HepG2 (cell line): ENCODE measurements at regions not wholly inside any gene's neighbourhood (a gene's known extent, or its start where the extent isn't known, plus 50 kb on each side); places are given as distances from the start of the nearest gene placed in this dataset.

Experiments
- ATAC-seq: fragments of 200-7000 bp; cut with Tn5 transposase; 3 replicates; pipeline ENCODE4 v1.9.1; 2020; ENCODE audit warnings: mild to moderate bottlenecking, moderate library complexity
- BruUV-seq: library from RNA; stranded (reverse); fragments of 400-500 nt; replicated peaks from 2 replicates; lab custom pipeline; 2021; lab: Mats Ljungman, UMichigan
- CTCF ChIA-PET: fragments of 300-600 bp; formaldehyde crosslinking; extraction: SDS; loops from one replicate; lab custom pipeline; 2021; ENCODE audit warnings: low total read pairs, inconsistent platforms, low intra/inter-chr PET ratio; lab: Yijun Ruan, JAX
- POLR2A ChIA-PET: fragments of 350-600 bp; sonication (Branson Sonifier 250); formaldehyde crosslinking; loops from one replicate; lab custom pipeline; 2020; ENCODE audit warnings: antibody characterized with exemption, inconsistent platforms; lab: Yijun Ruan, JAX
- DNase-seq: peaks from one replicate; pipeline ENCODE4 v3.0.0-alpha.2; 2015; ENCODE audit warnings: low spot score
- FAIRE-seq: peaks from 3 replicates; lab custom pipeline; 2011; peaks lifted over from hg19 to GRCh38; lab: Jason Lieb, UNC
- H2AFZ ChIP-seq: one replicate; pipeline ENCODE4 v1.6.1; 2011; ENCODE audit warnings: low read length, inconsistent platforms
- H3K27ac ChIP-seq: fragments of 300-600 bp; 3 replicates; pipeline ENCODE4 v1.8.0; 2011; ENCODE audit warnings: mixed run types, mild to moderate bottlenecking, mixed read lengths, low read length, inconsistent platforms; ENCODE audit not compliant: insufficient read depth; ENCODE audit errors: extremely low read length
- H3K27me3 ChIP-seq, 2 experiments: fragments of 200-600 bp in 1 of 2; 2 replicates in 1 of 2; 3 replicates in 1 of 2; pipeline versions ENCODE4 v1.6.0 to v1.8.0; 2011; ENCODE audit warnings: low read length in 2 of 2, mild to moderate bottlenecking in 2 of 2, moderate library complexity in 2 of 2, inconsistent platforms in 1 of 2; ENCODE audit not compliant: insufficient read depth in 2 of 2, control insufficient read depth in 1 of 2
- H3K36me3 ChIP-seq, 2 experiments: fragments of 200-600 bp in 1 of 2; replicated peaks in 1 of 2; 2 replicates in 1 of 2; 3 replicates in 1 of 2; pipeline versions ENCODE4 v1.5.1 to v1.8.0; 2011; ENCODE audit warnings: low read length in 2 of 2, inconsistent platforms in 1 of 2; ENCODE audit not compliant: insufficient read depth in 2 of 2, control insufficient read depth in 1 of 2
- H3K4me1 ChIP-seq: 2 replicates; pipeline ENCODE4 v1.5.1; 2012; ENCODE audit warnings: low read length, inconsistent platforms; ENCODE audit not compliant: insufficient read depth
- H3K4me2 ChIP-seq: 2 replicates; pipeline ENCODE4 v1.6.0; 2011; ENCODE audit warnings: low read depth, low read length, inconsistent platforms
- H3K4me3 ChIP-seq, 3 experiments: fragments of 200-600 bp in 1 of 3; sonication (generic), shearing (Covaris generic) in 1 of 3; replicated peaks in 1 of 3; 2 replicates each; pipeline ENCODE4 v1.5.1; 2011 to 2016; ENCODE audit warnings: low read length in 3 of 3, inconsistent platforms in 2 of 3, low read depth in 2 of 3, mild to moderate bottlenecking in 2 of 3, control low read depth in 1 of 3, mixed read lengths in 1 of 3; ENCODE audit not compliant: insufficient read depth in 1 of 3
- H3K79me2 ChIP-seq: one replicate; pipeline ENCODE4 v1.6.1; 2011; ENCODE audit warnings: low read length, inconsistent platforms; ENCODE audit not compliant: insufficient read depth
- H3K9ac ChIP-seq: 2 replicates; pipeline ENCODE4 v1.6.0; 2011; ENCODE audit warnings: mild to moderate bottlenecking, low read depth, low read length, inconsistent platforms; ENCODE audit not compliant: insufficient read depth
- H3K9me3 ChIP-seq: 2 replicates; pipeline ENCODE4 v1.5.1; 2012; ENCODE audit warnings: mild to moderate bottlenecking, low read length
- H4K20me1 ChIP-seq: 2 replicates; pipeline ENCODE4 v1.6.0; 2011; ENCODE audit warnings: inconsistent platforms, mild to moderate bottlenecking, low read length, moderate library complexity; ENCODE audit not compliant: insufficient read depth
- ASH2L ChIP-seq: fragments of 300-600, 200-600 bp; sonication (generic); IDR thresholded peaks from 2 replicates; pipeline ENCODE4 v1.7.0; 2017; ENCODE audit warnings: low read depth, mild to moderate bottlenecking, moderate library complexity, mixed read lengths, low read length; ENCODE audit not compliant: insufficient read length
- ATF5 ChIP-seq: sonication (generic); formaldehyde crosslinking; IDR thresholded peaks from 2 replicates; pipeline ENCODE4 v1.4.0; 2020; ENCODE audit warnings: mild to moderate bottlenecking, low read depth, missing genetic modification reagents
- CCDC6 ChIP-seq: sonication (generic); formaldehyde crosslinking; IDR thresholded peaks from 2 replicates; pipeline ENCODE4 v1.8.1; 2022; ENCODE audit warnings: mild to moderate bottlenecking, missing genetic modification reagents, moderate library complexity
- CREM ChIP-seq, 2 experiments: sonication (generic) in 1 of 2; formaldehyde crosslinking in 1 of 2; IDR thresholded peaks; 2 replicates each; pipeline versions ENCODE4 v1.4.0 to v1.6.1; 2016 to 2020; ENCODE audit warnings: antibody characterized with exemption in 1 of 2, mild to moderate bottlenecking in 1 of 2, missing genetic modification reagents in 1 of 2
- EED ChIP-seq: sonication (generic); formaldehyde crosslinking; IDR thresholded peaks from 2 replicates; pipeline ENCODE4 v1.5.0; 2020; ENCODE audit warnings: mild to moderate bottlenecking, missing genetic modification reagents
- FIP1L1 ChIP-seq: fragments of 200-400 bp; formaldehyde crosslinking; IDR thresholded peaks from 2 replicates; pipeline ENCODE4 v1.6.1; 2018; ENCODE audit warnings: low read depth, mild to moderate bottlenecking, low read length, moderate library complexity, borderline replicate concordance; ENCODE audit not compliant: insufficient read depth
- KDM4B ChIP-seq: sonication (generic); formaldehyde crosslinking; IDR thresholded peaks from 2 replicates; pipeline ENCODE4 v1.4.0; 2020; ENCODE audit warnings: missing genetic modification reagents
- MED8 ChIP-seq: sonication (generic); formaldehyde crosslinking; IDR thresholded peaks from 2 replicates; pipeline ENCODE4 v1.8.1; 2023; ENCODE audit warnings: mild to moderate bottlenecking, missing genetic modification reagents; ENCODE audit not compliant: insufficient replicate concordance
- MTA1 ChIP-seq: sonication (generic); formaldehyde crosslinking; IDR thresholded peaks from 2 replicates; pipeline ENCODE4 v1.4.0; 2020; ENCODE audit warnings: missing genetic modification reagents, mild to moderate bottlenecking, borderline replicate concordance
- SIN3A ChIP-seq: IDR thresholded peaks from 2 replicates; pipeline ENCODE4 v1.6.1; 2011; ENCODE audit warnings: low read depth, mild to moderate bottlenecking, control low read depth, low read length, borderline replicate concordance
- XBP1 ChIP-seq: sonication (generic); formaldehyde crosslinking; IDR thresholded peaks from 2 replicates; pipeline ENCODE4 v1.5.0; 2020; ENCODE audit warnings: missing genetic modification reagents
- ZFP82 ChIP-seq: sonication (generic); formaldehyde crosslinking; IDR thresholded peaks from 2 replicates; pipeline ENCODE4 v1.5.1; 2020; ENCODE audit warnings: mild to moderate bottlenecking, missing genetic modification reagents, borderline replicate concordance
- ZNF224 ChIP-seq: sonication (generic); formaldehyde crosslinking; IDR thresholded peaks from 2 replicates; pipeline ENCODE4 v1.5.0; 2020; ENCODE audit warnings: mild to moderate bottlenecking, missing genetic modification reagents
- ZNF674 ChIP-seq: sonication (generic); formaldehyde crosslinking; IDR thresholded peaks from 2 replicates; pipeline ENCODE4 v1.5.0; 2020; ENCODE audit warnings: low read depth, mild to moderate bottlenecking, missing genetic modification reagents
- ZNF775 ChIP-seq: sonication (generic); formaldehyde crosslinking; IDR thresholded peaks from 2 replicates; pipeline ENCODE4 v1.4.0; 2020; ENCODE audit warnings: missing genetic modification reagents, mild to moderate bottlenecking, moderate library complexity, borderline replicate concordance
- ZNF780A ChIP-seq: sonication (generic); formaldehyde crosslinking; IDR thresholded peaks from 2 replicates; pipeline ENCODE4 v1.8.0; 2022; ENCODE audit warnings: mild to moderate bottlenecking, missing genetic modification reagents, moderate library complexity
- WGBS: methylation state at CpG from one replicate; pipeline ENCODE4 v1.1.6; 2017; ENCODE audit warnings: low lambda C conversion rate; 5-methylcytosine and 5-hydroxymethylcytosine counted together
- in situ Hi-C: cut with HindIII; loops from 2 replicates; pipeline ENCODE4 v1.10.0; 2017; ENCODE audit warnings: low pct_unique_long_range_greater_than_20kb; ENCODE audit not compliant: extremely low pct_ligation_motif_present
- intact Hi-C: fragments of 100-400 bp; cut with micrococcal nuclease; formaldehyde crosslinking; loops from one replicate; pipeline ENCODE4 v1.10.0; 2022; ENCODE audit not compliant: unreplicated experiment
- TF ChIP-seq, protein P1 (sequence below): sonication (generic); formaldehyde crosslinking; IDR thresholded peaks from 2 replicates; pipeline ENCODE4 v1.5.0; 2020; ENCODE audit warnings: mild to moderate bottlenecking, missing genetic modification reagents, moderate library complexity

DNA sequence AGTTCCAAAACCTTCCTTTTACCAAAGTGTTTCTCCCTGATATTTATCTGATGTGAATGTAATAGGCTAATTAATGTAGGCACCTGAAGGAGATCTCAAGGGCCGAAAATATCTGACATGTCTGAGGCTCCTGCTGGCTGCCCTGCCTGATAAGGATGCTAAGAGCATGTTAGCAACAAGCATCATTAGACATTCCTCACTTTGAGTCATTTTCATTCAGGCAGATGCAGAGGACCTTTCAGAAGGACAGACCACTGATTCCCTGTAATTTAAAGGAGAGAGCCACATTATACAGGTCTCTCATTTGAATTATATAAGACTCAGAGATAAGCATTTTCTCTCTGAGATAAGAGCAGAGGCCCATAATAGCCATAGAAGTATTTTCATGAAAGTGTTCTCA is 222.4 kb upstream of the NCKAP5 start:
- intact Hi-C loops: no loop called here
- DNase-seq: no peak
- in situ Hi-C loops: no loop called here
- H3K79me2 ChIP-seq: no peaks in the 10 kb centered on the region
- FAIRE-seq: no peak
- ChIA-PET POLR2A (no interaction called here), CTCF (no interaction called here)
- H2AFZ ChIP-seq: no peak overlapping the region
- H3K27ac ChIP-seq: no peak overlapping the region
- H3K9me3 ChIP-seq: 0 out of 2 replicates have a peak, but pooled peaks cover 6% of the 10 kb centered on the region
- peaks cover 0 to 4% of the 10 kb centered on the region in 2 experiments; a peak in 1 of 5 replicates for H3K27me3 ChIP-seq
- no peak overlapping the region for H3K4me3 ChIP-seq
- no peak overlapping the region for H3K4me2 ChIP-seq
- 7% methylated on average over 1 of the region's 1 CpG for WGBS
- H3K36me3 ChIP-seq: no peaks in the 10 kb centered on the region
- no peaks in the 10 kb centered on the region for H4K20me1 ChIP-seq
- H3K9ac ChIP-seq: no peak overlapping the region
- peaks cover 6% of the 10 kb centered on the region for H3K4me1 ChIP-seq
- no peak for ATAC-seq
- no peak for TF ChIP-seq ZFP82 (CRISPR knock-in tag)
- TF ChIP-seq, protein P1, sequence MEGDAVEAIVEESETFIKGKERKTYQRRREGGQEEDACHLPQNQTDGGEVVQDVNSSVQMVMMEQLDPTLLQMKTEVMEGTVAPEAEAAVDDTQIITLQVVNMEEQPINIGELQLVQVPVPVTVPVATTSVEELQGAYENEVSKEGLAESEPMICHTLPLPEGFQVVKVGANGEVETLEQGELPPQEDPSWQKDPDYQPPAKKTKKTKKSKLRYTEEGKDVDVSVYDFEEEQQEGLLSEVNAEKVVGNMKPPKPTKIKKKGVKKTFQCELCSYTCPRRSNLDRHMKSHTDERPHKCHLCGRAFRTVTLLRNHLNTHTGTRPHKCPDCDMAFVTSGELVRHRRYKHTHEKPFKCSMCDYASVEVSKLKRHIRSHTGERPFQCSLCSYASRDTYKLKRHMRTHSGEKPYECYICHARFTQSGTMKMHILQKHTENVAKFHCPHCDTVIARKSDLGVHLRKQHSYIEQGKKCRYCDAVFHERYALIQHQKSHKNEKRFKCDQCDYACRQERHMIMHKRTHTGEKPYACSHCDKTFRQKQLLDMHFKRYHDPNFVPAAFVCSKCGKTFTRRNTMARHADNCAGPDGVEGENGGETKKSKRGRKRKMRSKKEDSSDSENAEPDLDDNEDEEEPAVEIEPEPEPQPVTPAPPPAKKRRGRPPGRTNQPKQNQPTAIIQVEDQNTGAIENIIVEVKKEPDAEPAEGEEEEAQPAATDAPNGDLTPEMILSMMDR (CRISPR knock-in tag): no peak
- no peak for TF ChIP-seq FIP1L1
- no TSS peak for BruUV-seq

DNA sequence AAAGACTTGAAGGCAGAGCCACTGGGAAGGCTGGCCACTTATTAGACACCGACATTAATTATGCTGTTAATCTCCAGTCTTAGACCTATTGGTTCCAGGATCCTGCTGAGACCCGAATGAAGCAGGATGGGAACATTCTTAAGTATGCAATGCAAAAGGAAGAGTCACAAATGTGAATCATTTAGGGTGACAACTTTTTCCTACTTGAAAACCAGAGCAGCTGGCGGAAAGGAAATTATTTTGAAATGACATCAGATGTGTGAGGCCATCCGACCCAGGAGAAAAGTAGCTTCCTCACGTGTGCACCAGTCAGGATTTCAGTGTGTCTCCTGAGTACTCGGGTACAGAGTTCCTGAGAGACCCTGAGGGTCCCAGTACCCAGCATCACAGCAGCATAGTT is 222.9 kb upstream of the NCKAP5 start:
- Histone ChIP-seq H3K4me3 (no peak overlapping the region), H3K27me3 (peaks cover 0 to 4% of the 10 kb centered on the region in 2 experiments; a peak in 1 of 5 replicates), H3K4me2 (no peak overlapping the region), H2AFZ (no peak overlapping the region), H3K9ac (no peak overlapping the region), H3K9me3 (0 out of 2 replicates have a peak, but pooled peaks cover 6% of the 10 kb centered on the region), H3K4me1 (peaks cover 6% of the 10 kb centered on the region), H3K36me3 (no peaks in the 10 kb centered on the region), H3K79me2 (no peaks in the 10 kb centered on the region), H3K27ac (no peak overlapping the region), H4K20me1 (no peaks in the 10 kb centered on the region)
- no TSS peak for BruUV-seq
- no peak for DNase-seq
- no peak for ATAC-seq
- WGBS: 16% methylated on average over 6 of the region's 6 CpGs
- no peak for FAIRE-seq
- CTCF ChIA-PET: no interaction called here
- POLR2A ChIA-PET: no interaction called here
- intact Hi-C loops: no loop called here
- in situ Hi-C loops: no loop called here
- TF ChIP-seq ZNF780A (CRISPR knock-in tag) (no peak), CCDC6 (CRISPR knock-in tag) (no peak), ATF5 (CRISPR knock-in tag) (no peak), XBP1 (no peak), ZNF674 (CRISPR knock-in tag) (no peak), MTA1 (CRISPR knock-in tag) (no peak), MED8 (CRISPR knock-in tag) (no peak), KDM4B (CRISPR knock-in tag) (no peak), ASH2L (no peak), SIN3A (no peak), ZNF775 (CRISPR knock-in tag) (no peak), EED (CRISPR knock-in tag) (no peak), ZNF224 (no peak), CREM (IDR thresholded peaks at IDR 0.05) (no peak), CREM (CRISPR knock-in tag; IDR thresholded peaks at IDR 0.05) (no peak)
